Rectal smooth muscle tissue (tissue), 1 donor: ENCODE measurements at regions not wholly inside any gene's neighbourhood (a gene's known extent, or its start where the extent isn't known, plus 50 kb on each side); places are given as distances from the start of the nearest gene placed in this dataset.
"Not testable (repeated sequence)": the region's sequence is repeated elsewhere in the genome, so short reads cannot be mapped to it uniquely, and the experiment has no call there.

Experiments
- H3K27ac ChIP-seq: one replicate; pipeline ENCODE4 v1.7.0; 2013; ENCODE audit warnings: low read depth, low read length, inconsistent platforms
- H3K27me3 ChIP-seq: one replicate; pipeline ENCODE4 v1.7.0; 2013; ENCODE audit warnings: low read length; ENCODE audit not compliant: control insufficient read depth, insufficient read depth
- H3K36me3 ChIP-seq: one replicate; pipeline ENCODE4 v1.7.0; 2013; ENCODE audit warnings: low read length; ENCODE audit not compliant: control insufficient read depth, insufficient read depth
- H3K4me1 ChIP-seq: one replicate; pipeline ENCODE4 v1.7.0; 2013; ENCODE audit warnings: low read length; ENCODE audit not compliant: control insufficient read depth, insufficient read depth
- H3K4me3 ChIP-seq: one replicate; pipeline ENCODE4 v1.7.0; 2013; ENCODE audit warnings: low read length
- H3K9ac ChIP-seq: one replicate; pipeline ENCODE4 v1.7.0; 2013; ENCODE audit warnings: low read length

DNA sequence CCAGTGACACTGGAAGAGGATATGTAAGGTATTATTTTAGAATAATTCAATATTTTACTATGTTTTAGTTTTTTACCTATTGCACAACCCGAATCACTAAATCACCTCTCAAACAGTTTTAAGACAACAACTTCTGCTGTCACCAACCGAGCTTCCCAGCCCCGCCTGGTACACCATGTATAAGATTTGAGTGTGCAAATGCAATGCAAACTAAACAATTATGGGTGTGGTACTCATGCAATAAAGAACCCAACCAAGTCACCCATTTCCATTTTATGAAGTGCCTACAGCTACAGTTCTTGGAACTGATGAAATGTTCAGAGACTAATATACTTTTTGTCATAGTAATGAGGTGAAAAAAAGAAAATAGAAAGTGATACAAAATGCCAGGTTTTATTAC is 256.2 kb downstream of the TAFA4 start:
- no peaks in the 10 kb centered on the region for H3K4me1 ChIP-seq
- no peaks in the 10 kb centered on the region for H3K27me3 ChIP-seq
- H3K36me3 ChIP-seq: no peaks in the 10 kb centered on the region
- no peak overlapping the region for H3K9ac ChIP-seq
- no peak overlapping the region for H3K27ac ChIP-seq
- H3K4me3 ChIP-seq: no peak overlapping the region

DNA sequence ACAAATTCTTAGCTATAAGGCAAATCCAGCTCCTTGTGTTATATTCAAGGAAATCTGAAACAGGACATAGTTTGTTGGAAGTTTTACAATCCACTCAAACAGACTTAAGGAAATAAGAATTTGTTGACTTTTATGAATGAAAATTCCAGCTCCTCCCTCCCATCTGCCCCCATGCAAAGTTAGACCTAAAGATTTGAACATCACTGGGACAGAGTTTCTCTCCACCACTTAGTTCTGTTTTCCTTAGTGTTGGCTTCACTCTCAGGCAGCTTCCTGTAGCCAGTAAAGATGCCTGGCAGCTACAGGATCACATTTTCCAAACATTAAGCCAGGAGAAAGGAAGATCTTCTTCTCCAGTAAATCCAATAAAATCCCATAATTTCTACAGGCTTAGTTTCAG is 265.0 kb downstream of the TAFA4 start:
- H3K27ac ChIP-seq: no peak overlapping the region

DNA sequence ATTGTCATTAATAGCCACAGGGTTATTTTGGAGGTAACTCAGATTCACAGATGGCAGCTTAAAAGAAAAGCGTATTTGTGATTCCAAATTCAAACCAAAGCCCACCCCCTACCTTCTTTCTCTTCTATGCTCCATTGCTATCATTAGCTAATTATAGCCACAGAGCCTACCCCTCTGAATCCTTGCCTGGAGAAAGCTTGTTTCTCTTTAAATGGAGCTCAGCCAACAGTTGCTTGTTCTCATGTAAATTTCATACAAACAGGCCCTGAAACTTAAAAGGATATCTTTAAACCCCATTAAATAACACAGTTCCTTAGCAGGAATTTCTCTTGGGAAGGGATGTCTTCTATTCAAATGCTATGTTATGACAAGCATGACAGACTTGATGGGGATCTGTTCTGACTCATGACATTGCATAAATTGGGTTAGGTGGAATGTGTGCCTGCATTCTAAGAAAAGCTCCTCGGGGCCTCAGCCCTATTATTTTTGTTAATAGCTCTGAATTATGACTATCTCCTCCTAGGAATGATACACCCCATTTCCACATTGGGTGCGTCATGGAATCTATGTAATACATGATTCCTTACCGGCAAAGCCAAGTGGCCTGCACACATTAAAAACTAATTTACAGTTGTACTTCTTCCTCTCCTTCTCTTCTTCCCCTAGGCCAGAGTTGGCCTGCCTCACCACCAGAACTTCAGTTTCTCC is 265.8 kb downstream of the TAFA4 start:
- no peaks in the 10 kb centered on the region for H3K36me3 ChIP-seq
- H3K4me3 ChIP-seq: no peak overlapping the region
- no peaks in the 10 kb centered on the region for H3K27me3 ChIP-seq
- H3K27ac ChIP-seq: no peak overlapping the region
- H3K4me1 ChIP-seq: peaks cover 8% of the 10 kb centered on the region
- H3K9ac ChIP-seq: no peak overlapping the region

More for the DNA sequence above, 265.0 kb downstream of the TAFA4 start:
- H3K4me3 ChIP-seq: no peak overlapping the region
- peaks cover 8% of the 10 kb centered on the region for H3K4me1 ChIP-seq
- H3K36me3 ChIP-seq: no peaks in the 10 kb centered on the region
- H3K27me3 ChIP-seq: no peaks in the 10 kb centered on the region
- H3K9ac ChIP-seq: no peak overlapping the region

DNA sequence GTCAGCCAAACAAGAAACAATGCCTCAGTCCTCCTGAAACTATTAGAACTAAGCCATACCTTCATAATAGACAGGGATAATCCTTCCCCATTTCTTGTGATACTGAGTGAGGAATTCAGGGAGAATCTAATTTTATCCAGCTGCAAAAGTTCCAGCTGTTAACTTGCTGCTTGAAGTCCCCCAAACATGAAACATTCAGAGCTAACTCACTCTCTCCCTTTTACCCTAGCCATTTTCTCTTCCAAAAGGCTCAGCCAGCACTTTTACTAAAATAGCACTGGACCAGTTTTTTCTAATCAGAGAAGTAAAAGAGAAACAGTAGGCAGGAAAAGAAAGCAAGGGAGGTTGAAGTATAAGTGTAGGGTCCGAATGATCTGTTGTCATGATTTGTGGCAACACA is 268.1 kb downstream of the TAFA4 start:
- Histone ChIP-seq H3K4me3 (no peak overlapping the region), H3K27ac (no peak overlapping the region), H3K4me1 (peaks cover 8% of the 10 kb centered on the region), H3K9ac (no peak overlapping the region), H3K27me3 (no peaks in the 10 kb centered on the region), H3K36me3 (no peaks in the 10 kb centered on the region)

DNA sequence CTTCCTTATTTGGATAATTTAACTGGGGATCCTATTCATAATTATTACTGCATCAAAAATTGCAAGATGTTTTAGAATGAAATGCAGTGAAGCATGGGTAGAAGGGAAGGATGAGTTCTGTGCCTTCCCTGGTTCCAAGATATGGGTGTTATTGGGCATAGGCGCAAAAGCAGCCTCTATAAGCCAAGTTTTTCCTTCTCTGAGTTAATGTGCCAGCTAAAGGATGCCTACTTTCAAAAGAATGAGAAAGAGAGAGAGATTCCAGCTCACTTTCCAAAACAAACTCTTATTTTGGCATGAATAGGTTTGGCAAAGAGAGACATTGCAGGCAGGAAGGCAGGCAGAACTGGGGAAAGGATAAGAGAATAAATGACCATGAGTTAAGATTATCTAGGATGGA is 270.2 kb downstream of the TAFA4 start:
- H3K36me3 ChIP-seq: no peaks in the 10 kb centered on the region
- no peaks in the 10 kb centered on the region for H3K27me3 ChIP-seq
- H3K27ac ChIP-seq: no peak overlapping the region
- peaks cover 8% of the 10 kb centered on the region for H3K4me1 ChIP-seq
- H3K9ac ChIP-seq: no peak overlapping the region
- H3K4me3 ChIP-seq: no peak overlapping the region

DNA sequence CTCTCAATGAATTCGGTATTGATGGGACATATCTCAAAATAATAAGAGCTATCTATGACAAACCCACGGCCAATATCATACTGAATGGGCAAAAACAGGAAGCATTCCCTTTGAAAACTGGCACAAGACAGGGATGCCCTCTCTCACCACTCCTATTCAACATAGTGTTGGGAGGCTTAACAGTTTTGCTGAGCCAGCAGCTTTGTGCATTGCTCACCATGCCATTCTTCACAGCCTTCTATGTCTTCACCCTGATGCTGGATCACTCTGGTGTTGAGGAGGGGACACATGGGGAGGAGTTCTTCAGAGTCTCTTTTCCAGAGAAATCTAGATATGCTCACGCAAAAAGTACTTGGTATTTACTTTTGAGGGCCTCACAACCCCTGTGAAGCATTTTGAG is 281.7 kb downstream of the TAFA4 start:
- not testable (repeated sequence) for H3K27ac ChIP-seq, H3K9ac ChIP-seq, H3K4me3 ChIP-seq, H3K4me1 ChIP-seq, H3K36me3 ChIP-seq, H3K27me3 ChIP-seq

DNA sequence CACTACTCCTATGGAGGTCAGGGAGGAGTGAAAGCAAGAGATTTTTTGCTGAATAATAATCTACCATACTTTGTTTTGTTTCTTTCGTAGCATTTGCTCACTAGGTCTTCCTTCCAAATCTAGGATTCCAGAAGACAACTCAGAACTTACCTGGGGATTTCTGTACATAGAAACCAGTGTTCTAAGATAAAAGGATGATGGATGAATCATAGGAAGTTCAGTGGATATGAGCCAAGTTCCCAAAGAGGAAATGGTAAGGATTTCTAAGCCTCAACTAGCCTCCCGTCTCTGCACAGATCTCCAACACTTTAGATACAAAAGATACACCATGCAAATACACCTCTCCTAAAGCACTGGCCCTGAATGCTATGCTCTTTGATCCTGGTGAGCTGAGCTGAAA is 283.9 kb downstream of the TAFA4 start:
- Histone ChIP-seq H3K4me3 (no peak overlapping the region), H3K36me3 (no peaks in the 10 kb centered on the region), H3K27me3 (no peaks in the 10 kb centered on the region), H3K9ac (no peak overlapping the region), H3K27ac (no peak overlapping the region), H3K4me1 (no peaks in the 10 kb centered on the region)

DNA sequence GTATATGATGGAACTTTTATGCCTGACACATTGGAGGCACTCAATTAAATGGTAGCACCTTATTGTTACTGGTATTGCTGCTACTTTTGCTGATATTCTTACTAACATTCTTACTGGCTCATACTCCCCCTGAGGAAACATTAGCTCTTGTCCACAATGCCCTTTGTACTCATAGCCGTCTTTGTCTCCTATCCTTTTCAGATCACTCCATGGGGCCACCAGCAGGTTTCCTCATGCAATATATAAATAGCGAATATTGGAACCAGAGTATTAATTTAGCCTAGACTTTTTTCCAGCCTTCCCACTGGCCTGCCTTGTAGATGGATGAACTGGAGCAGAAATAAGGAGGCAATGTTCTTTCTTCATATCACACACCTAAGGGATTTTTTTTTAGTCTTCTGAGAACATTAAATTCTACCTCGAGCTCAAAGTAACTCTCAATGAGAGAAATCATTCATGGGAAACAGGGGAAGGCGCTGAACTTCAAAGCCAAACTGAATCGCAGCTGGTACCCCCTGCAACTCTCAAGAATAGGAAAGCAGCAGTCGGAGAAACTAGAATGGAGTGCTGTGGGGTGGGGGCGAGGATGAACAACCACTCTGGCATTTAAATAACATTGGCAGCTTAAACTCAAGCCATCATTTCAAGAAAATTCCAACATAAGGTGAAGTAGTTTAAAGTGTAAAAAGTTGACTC is 300.3 kb downstream of the TAFA4 start:
- Histone ChIP-seq H3K36me3 (no peaks in the 10 kb centered on the region), H3K9ac (no peak overlapping the region), H3K27ac (no peak overlapping the region), H3K27me3 (no peaks in the 10 kb centered on the region), H3K4me1 (no peaks in the 10 kb centered on the region), H3K4me3 (no peak overlapping the region)

DNA sequence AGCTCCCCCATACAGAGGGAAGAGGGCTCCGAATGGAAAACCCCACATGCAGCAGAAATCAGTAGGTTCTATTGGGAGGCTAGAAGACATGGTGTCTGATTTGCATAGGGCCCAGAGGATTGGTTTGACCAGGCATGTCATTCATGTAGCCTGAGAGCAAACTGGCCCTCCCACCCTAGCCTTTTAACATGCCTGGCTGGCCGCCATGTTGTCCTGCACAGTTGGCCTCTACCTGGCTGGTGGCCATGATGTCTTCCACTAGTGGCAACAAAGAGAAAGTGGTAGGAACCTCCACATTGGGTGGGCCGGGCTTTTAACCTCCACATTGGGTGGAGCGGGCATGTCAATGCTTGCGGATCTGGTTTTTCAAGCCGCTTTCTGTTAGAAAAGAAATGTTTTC is 312.1 kb downstream of the TAFA4 start:
- Histone ChIP-seq H3K27me3 (no peaks in the 10 kb centered on the region), H3K27ac (no peak overlapping the region), H3K4me3 (no peak overlapping the region), H3K9ac (no peak overlapping the region), H3K4me1 (no peaks in the 10 kb centered on the region), H3K36me3 (no peaks in the 10 kb centered on the region)

DNA sequence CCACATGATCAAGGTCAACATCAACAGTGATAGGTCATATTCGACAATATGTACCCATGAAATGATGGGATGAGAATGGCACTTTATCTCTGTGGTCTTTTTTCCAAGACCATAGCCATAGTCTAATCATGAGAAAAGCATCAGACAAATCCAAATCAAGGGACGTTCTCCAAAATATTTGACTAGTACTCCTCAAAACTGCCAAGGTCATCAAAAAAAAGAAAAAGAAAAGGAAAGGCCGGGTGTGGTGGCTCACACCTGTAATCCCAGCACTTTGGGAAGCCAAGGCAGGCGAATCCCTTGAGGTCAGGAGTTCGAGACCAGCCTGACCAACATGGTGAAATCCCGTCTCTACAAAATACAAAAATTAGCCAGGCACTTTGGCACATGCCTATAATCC is 318.3 kb downstream of the TAFA4 start:
- no peak overlapping the region for H3K27ac ChIP-seq
- no peaks in the 10 kb centered on the region for H3K27me3 ChIP-seq
- H3K4me1 ChIP-seq: no peaks in the 10 kb centered on the region

DNA sequence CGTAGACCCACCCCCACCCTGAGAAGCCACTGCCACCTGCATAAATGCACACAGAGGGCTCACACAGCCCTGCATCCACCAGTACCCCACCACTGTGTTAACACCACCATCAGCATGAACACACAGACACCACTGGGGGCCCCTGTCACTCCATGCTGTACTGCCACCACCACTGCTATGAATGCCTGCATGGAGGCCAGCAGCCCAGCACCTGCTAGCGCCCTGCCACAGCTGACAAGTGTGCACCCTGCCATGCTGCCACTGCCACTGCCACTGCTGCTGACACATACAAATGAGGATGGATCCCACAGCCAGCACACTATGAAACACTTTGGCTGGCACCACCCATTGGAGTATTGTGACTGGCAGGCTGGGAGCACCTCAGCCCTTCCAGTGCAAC is 361.0 kb downstream of the TAFA4 start:
- no peaks in the 10 kb centered on the region for H3K4me1 ChIP-seq
- no peak overlapping the region for H3K9ac ChIP-seq
- no peak overlapping the region for H3K4me3 ChIP-seq
- H3K27me3 ChIP-seq: no peaks in the 10 kb centered on the region
- H3K27ac ChIP-seq: no peak overlapping the region
- H3K36me3 ChIP-seq: no peaks in the 10 kb centered on the region

More for the DNA sequence above, 318.3 kb downstream of the TAFA4 start:
- Histone ChIP-seq H3K4me3 (no peak overlapping the region), H3K9ac (no peak overlapping the region), H3K36me3 (no peaks in the 10 kb centered on the region)

DNA sequence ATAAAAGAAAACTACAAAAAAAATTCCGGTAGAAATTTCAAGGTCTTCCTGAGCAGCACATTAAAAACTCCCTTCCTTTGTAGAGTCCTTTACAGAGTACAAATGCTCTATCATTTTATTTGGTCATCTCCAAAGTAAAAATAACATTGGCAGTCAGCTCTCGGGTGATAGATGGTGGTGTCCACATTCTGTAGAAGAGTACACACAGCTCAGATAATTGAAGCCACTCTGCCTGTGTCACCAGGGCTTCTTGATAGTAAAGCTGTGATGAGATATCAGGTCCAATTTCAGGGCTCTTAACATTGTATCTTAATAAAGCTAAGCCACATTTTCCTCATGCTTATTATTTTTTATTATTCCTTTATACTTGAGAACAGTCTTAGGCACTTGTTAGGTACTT is 371.6 kb downstream of the TAFA4 start:
- H3K36me3 ChIP-seq: no peaks in the 10 kb centered on the region
- H3K27ac ChIP-seq: no peak overlapping the region
- no peaks in the 10 kb centered on the region for H3K4me1 ChIP-seq
- H3K4me3 ChIP-seq: no peak overlapping the region
- H3K9ac ChIP-seq: no peak overlapping the region
- H3K27me3 ChIP-seq: no peaks in the 10 kb centered on the region

DNA sequence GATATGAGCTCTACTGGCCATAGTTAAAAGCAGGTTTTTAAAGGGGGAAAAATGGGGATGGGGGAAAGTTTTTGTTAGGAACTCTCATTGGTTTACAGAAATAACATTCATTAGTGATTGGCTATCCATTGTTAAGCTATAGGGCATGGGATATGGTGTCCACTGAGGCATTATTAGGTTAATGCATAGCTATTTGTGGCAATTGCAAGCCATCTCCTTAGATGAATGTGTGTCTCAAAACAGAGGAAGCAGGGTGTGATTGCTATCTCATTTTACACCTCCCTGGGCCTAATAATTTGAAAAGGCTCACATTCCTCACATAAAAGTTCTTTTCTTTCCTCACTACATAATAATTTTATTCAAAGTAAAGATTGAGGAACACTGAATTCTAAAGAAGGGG is 396.6 kb downstream of the TAFA4 start:
- H3K36me3 ChIP-seq: no peaks in the 10 kb centered on the region
- H3K4me3 ChIP-seq: no peak overlapping the region
- no peak overlapping the region for H3K9ac ChIP-seq
- H3K27ac ChIP-seq: no peak overlapping the region
- no peaks in the 10 kb centered on the region for H3K27me3 ChIP-seq
- H3K4me1 ChIP-seq: no peaks in the 10 kb centered on the region
